Pancreas (tissue), 10 donors: ENCODE measurements at regions not wholly inside any gene's neighbourhood (a gene's known extent, or its start where the extent isn't known, plus 50 kb on each side); places are given as distances from the start of the nearest gene placed in this dataset.

Experiments
- ATAC-seq, 4 donors: fragments of 200-7000 bp; cut with Tn5 transposase; one replicate each; pipeline versions ENCODE4 v1.8.0 to v1.9.1; 2020; ENCODE audit warnings: mild to moderate bottlenecking in 4 of 4, moderate library complexity in 4 of 4
- DNase-seq, 6 donors: peaks; one replicate each; pipeline ENCODE4 v3.0.0-alpha.2; 2020
- FAIRE-seq: peaks from 2 replicates; lab custom pipeline; 2012; peaks lifted over from hg19 to GRCh38; lab: Jason Lieb, UNC
- H3K27ac ChIP-seq, 4 donors: fragments of 200-600 bp; sonication (generic); 1 replicate in 3 of 4; 2 replicates in 1 of 4; pipeline versions ENCODE4 v1.5.0 to v1.8.0; 2020
- H3K27me3 ChIP-seq, 4 donors: fragments of 200-600 bp; one replicate each; pipeline ENCODE4 v1.8.0; 2021
- H3K36me3 ChIP-seq, 3 donors: fragments of 200-600 bp; sonication (generic) in 1 of 3; one replicate each; pipeline versions ENCODE4 v1.5.0 to v1.8.0; 2020 to 2021
- H3K4me1 ChIP-seq, 3 donors: fragments of 200-600 bp; one replicate each; pipeline ENCODE4 v1.8.0; 2021
- H3K4me3 ChIP-seq, 4 donors: fragments of 200-600 bp; sonication (generic) in 2 of 4; one replicate each; pipeline versions ENCODE4 v1.5.0 to v1.8.0; 2020 to 2021
- H3K9me3 ChIP-seq, 4 donors: fragments of 200-600 bp; one replicate each; pipeline ENCODE4 v1.8.0; 2021
- WGBS, 2 donors: extraction: QIAGEN DNeasy Blood & Tissue Kit; methylation state at CpG; one replicate each; pipeline ENCODE4 v1.1.7; 2013; 5-methylcytosine and 5-hydroxymethylcytosine counted together
- intact Hi-C, 3 donors: fragments of 100-400 bp; cut with DNase I; formaldehyde crosslinking; loops; one replicate each; pipeline versions ENCODE4 v1.11.1 to v1.14.2; 2022
- TF ChIP-seq, protein P1 (sequence below), 4 donors: fragments of 200-600 bp; sonication (generic) in 3 of 4; IDR thresholded peaks; one replicate each; pipeline versions ENCODE4 v1.5.0 to v1.8.0; 2021; ENCODE audit warnings: antibody characterized with exemption in 4 of 4
- donor health status: healthy with polysubstance abuse.
- donor health status: DM: no; HTN: no; CAD: no; lungs with moderate emphysema.
- donor health status: DM: no; HTN: no; CAD: no.
- donor health status: control.
- donor health status: control.
- donor health status: Bipolar disorder and iron deficiency.
- donor health status: DM: yes; HTN: yes; CAD: no.
- donor health status: DM: no; HTN: no; CAD: no.
- donor health status: DM: no; HTN: no; CAD: no.
- donor health status: DM: yes; HTN: yes; CAD: no.

DNA sequence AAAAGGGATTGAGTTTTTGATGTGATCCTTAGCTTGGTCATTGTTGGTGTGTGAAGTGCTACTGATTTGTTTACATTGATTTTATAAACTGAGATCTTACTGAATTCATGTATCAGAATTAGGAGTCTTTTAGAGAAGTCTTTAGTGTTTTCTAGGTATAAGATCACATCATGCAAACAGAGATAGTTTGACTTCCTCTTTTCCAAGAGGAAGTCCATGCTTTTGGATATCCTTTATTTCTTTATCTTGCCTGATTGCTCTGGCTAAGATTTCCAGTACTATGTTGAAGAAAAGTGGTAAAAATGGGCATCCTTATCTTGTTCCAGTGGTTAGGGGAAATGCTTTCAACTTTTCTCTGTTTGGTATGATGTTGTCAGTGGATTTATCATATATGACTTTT lies 561.2 kb upstream of the SLITRK1 start:
- Histone ChIP-seq H3K36me3 (no peaks in the 10 kb centered on the region), H3K4me1 (no peaks in the 10 kb centered on the region), H3K27me3 (no peaks in the 10 kb centered on the region), H3K27ac (no peak overlapping the region), H3K4me3 (no peak overlapping the region), H3K9me3 (no peaks in the 10 kb centered on the region)
- DNase-seq (no peak), ATAC-seq (no peak), FAIRE-seq (no peak)
- intact Hi-C loops, result no loop called here
- TF ChIP-seq, protein P1, sequence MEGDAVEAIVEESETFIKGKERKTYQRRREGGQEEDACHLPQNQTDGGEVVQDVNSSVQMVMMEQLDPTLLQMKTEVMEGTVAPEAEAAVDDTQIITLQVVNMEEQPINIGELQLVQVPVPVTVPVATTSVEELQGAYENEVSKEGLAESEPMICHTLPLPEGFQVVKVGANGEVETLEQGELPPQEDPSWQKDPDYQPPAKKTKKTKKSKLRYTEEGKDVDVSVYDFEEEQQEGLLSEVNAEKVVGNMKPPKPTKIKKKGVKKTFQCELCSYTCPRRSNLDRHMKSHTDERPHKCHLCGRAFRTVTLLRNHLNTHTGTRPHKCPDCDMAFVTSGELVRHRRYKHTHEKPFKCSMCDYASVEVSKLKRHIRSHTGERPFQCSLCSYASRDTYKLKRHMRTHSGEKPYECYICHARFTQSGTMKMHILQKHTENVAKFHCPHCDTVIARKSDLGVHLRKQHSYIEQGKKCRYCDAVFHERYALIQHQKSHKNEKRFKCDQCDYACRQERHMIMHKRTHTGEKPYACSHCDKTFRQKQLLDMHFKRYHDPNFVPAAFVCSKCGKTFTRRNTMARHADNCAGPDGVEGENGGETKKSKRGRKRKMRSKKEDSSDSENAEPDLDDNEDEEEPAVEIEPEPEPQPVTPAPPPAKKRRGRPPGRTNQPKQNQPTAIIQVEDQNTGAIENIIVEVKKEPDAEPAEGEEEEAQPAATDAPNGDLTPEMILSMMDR (IDR thresholded peaks at IDR 0.05), result no peak

DNA sequence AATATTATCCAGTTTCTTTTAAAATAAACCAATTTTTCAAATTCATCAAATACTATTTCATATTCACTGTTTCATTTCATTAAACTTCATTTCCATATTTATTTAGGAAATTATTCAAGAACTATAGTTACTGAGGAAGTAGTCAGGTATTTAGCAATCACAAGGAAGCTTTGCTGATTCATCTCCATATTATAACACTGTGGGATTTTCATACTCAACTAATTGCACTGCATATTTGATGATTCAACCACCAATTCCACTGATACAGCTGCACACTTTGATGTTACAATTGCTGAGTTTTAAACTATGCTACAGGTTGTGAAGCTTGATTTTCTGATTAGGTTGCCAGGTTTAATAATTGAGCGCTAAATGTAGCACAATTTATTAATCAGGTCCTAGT lies 556.8 kb upstream of the SLITRK1 start:
- no peaks in the 10 kb centered on the region for H3K4me1 ChIP-seq
- H3K27me3 ChIP-seq, result no peaks in the 10 kb centered on the region
- no peaks in the 10 kb centered on the region for H3K9me3 ChIP-seq
- intact Hi-C loops, result no loop called here
- no peaks in the 10 kb centered on the region for H3K36me3 ChIP-seq
- no peak for FAIRE-seq
- 97 to 100% methylated on average over 1 of the region's 1 CpG for WGBS, 2 donors
- TF ChIP-seq, protein P1 (IDR thresholded peaks at IDR 0.05), result no peak
- DNase-seq, result no peak
- H3K4me3 ChIP-seq, result no peak overlapping the region
- H3K27ac ChIP-seq, result no peak overlapping the region
- ATAC-seq, result no peak

DNA sequence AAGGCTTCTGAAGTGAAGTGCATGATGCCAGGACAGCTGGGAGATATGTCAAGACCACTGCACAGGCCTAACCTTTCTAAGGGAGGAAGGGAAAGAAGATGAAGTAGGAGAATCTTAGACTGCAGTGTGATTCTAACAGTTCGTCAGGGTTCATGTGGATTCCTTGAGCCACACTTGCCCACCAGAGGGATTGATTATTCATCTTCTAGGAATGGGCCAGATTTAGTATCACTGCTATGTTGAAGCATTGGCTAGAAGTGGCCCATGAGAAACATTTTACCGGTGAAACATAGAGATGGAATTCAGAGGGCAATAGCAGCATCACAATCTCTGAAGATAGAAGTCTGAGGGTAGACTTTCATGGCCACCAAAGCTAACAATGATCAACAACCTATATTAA lies 550.8 kb upstream of the SLITRK1 start:
- TF ChIP-seq, protein P1 (IDR thresholded peaks at IDR 0.05), result no peak
- no peak for DNase-seq
- Histone ChIP-seq H3K27ac (no peak overlapping the region), H3K4me1 (no peaks in the 10 kb centered on the region), H3K4me3 (no peak overlapping the region), H3K9me3 (no peaks in the 10 kb centered on the region), H3K27me3 (no peaks in the 10 kb centered on the region), H3K36me3 (no peaks in the 10 kb centered on the region)
- FAIRE-seq, result no peak
- no peak for ATAC-seq
- intact Hi-C loops, result no loop called here
- 84 to 91% methylated on average over 2 of the region's 2 CpGs for WGBS, 2 donors

DNA sequence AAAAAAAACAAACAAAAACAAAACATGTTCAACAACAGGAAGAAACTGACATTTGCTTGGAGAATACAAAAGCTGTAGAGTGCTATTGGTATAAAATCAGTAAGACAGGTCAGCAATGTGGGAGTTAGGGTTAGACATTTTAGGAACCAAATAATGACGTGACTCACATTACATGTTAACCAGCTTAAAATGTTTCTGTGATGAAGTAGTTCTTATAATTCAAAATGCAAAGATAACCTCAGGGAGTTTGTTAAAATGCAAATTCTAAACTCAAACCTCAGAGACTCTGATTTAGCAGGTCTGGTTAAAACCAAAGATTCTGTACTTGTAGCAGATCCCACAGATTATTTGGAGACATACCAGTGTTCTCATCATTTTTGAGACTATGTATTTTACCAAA lies 549.4 kb upstream of the SLITRK1 start:
- ATAC-seq (no peak), FAIRE-seq (no peak), DNase-seq (no peak)
- 60 to 82% methylated on average over 1 of the region's 1 CpG for WGBS, 2 donors
- TF ChIP-seq, protein P1 (IDR thresholded peaks at IDR 0.05), result no peak
- H3K27ac ChIP-seq, result no peak overlapping the region
- no peaks in the 10 kb centered on the region for H3K36me3 ChIP-seq
- no peaks in the 10 kb centered on the region for H3K27me3 ChIP-seq
- H3K9me3 ChIP-seq, result no peaks in the 10 kb centered on the region
- no peak overlapping the region for H3K4me3 ChIP-seq
- intact Hi-C loops, result no loop called here
- H3K4me1 ChIP-seq, result no peaks in the 10 kb centered on the region

DNA sequence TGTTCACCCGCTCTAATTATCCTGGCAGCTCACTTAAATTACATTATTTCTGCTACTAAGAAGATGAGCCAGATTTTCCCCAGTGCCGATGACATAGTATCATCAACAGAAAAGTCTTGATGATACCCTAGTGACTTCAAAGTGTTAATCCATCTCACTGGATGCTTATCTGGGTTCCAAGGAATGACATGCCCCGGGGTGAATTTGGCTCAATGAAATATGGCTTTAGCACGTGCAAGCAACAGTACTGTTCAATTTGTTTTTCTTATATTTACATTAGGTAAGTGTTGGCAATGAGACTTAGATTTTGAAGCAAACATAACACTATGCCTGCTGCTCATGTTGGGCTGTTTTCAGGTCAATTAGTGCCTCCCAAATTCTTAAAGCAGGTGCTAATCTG lies 548.2 kb upstream of the SLITRK1 start:
- Histone ChIP-seq H3K4me1 (no peaks in the 10 kb centered on the region), H3K36me3 (no peaks in the 10 kb centered on the region), H3K27ac (no peak overlapping the region), H3K9me3 (no peaks in the 10 kb centered on the region), H3K27me3 (no peaks in the 10 kb centered on the region), H3K4me3 (no peak overlapping the region)
- TF ChIP-seq, protein P1 (IDR thresholded peaks at IDR 0.05), result no peak
- DNase-seq (no peak), FAIRE-seq (no peak), ATAC-seq (peak in 1 of 4 donors; percentile 29)
- 32 to 39% methylated on average over 4 of the region's 4 CpGs for WGBS, 2 donors
- intact Hi-C loops, result no loop called here
